Ectodermal cell (in vitro differentiated cells): ENCODE measurements at regions not wholly inside any gene's neighbourhood (a gene's known extent, or its start where the extent isn't known, plus 50 kb on each side); places are given as distances from the start of the nearest gene placed in this dataset.

ENCODE experiments used
- H3K27ac ChIP-seq: 2 replicates; pipeline ENCODE4 v1.7.0; 2013; ENCODE audit warnings: mild to moderate bottlenecking, low read depth, low read length; ENCODE audit not compliant: insufficient read depth, poor library complexity, severe bottlenecking
- H3K27me3 ChIP-seq: 2 replicates; pipeline ENCODE4 v1.7.0; 2013; ENCODE audit warnings: mild to moderate bottlenecking, low read length; ENCODE audit not compliant: insufficient read depth, control insufficient read depth, poor library complexity, severe bottlenecking
- H3K36me3 ChIP-seq: one replicate; pipeline ENCODE4 v1.7.0; 2013; ENCODE audit warnings: low read length; ENCODE audit not compliant: control insufficient read depth, insufficient read depth
- H3K4me1 ChIP-seq: one replicate; pipeline ENCODE4 v1.7.0; 2013; ENCODE audit warnings: low read length; ENCODE audit not compliant: control insufficient read depth, insufficient read depth
- H3K4me3 ChIP-seq: 2 replicates; pipeline ENCODE4 v1.7.0; 2013; ENCODE audit warnings: low read depth, low read length, control low read depth; ENCODE audit not compliant: insufficient read depth
- H3K9me3 ChIP-seq: 2 replicates; pipeline ENCODE4 v1.7.0; 2013; ENCODE audit warnings: mild to moderate bottlenecking, low read length, moderate library complexity; ENCODE audit not compliant: control insufficient read depth
- WGBS, 2 experiments: methylation state at CpG; one replicate each; pipeline ENCODE4 v1.1.7; 2013; ENCODE audit warnings: missing lambda C conversion rate in 2 of 2; 5-methylcytosine and 5-hydroxymethylcytosine counted together

DNA sequence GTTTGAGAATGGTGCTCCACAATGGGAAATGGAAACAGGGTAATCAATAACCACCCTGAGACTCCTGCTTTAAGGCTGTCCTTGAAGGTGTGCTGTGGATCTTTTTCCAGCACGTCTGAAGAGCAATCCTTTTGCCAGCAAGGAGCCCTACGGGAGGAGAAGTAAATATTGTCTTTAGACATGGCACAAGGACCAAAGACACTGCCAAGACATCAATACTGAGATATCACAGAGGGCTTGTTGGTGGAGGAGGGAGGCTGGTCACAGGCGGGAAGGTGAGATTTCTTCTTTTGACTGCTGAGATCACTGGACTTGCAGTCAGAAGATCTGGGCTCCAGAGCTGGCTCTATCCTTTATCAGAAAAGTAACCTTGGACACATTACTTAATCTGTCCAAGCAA lies 135.0 kb upstream of the ZNF462 start:
- no peaks in the 10 kb centered on the region for H3K27me3 ChIP-seq
- no peak overlapping the region for H3K27ac ChIP-seq
- no peaks in the 10 kb centered on the region for H3K9me3 ChIP-seq
- H3K4me1 ChIP-seq, result no peaks in the 10 kb centered on the region
- 62 to 74% methylated on average over 3 of the region's 3 CpGs for WGBS, 2 experiments
- H3K4me3 ChIP-seq, result no peak overlapping the region
- H3K36me3 ChIP-seq, result no peaks in the 10 kb centered on the region

DNA sequence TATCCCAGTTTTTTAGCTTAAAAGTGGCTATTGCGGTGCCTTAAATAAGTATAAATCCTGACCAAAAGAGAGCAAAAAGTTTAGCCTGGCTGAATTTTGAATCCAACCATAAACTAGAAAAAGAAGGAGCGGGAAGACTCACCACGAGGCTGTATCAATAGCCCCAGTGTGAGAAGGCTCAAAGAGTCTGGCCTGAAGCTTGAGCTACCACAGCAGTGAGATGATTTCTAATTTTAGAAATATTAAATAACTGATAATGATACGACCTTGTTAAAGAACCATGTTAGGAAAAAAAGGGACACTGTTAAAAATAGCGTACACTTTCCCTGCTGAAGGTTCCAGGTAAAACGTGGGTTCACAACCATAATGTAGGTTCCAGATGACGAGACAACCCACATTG lies 134.1 kb upstream of the ZNF462 start:
- no peaks in the 10 kb centered on the region for H3K4me1 ChIP-seq
- no peaks in the 10 kb centered on the region for H3K9me3 ChIP-seq
- no peak overlapping the region for H3K4me3 ChIP-seq
- 88 to 92% methylated on average over 7 of the region's 7 CpGs for WGBS, 2 experiments
- H3K27me3 ChIP-seq, result no peaks in the 10 kb centered on the region
- H3K27ac ChIP-seq, result no peak overlapping the region
- H3K36me3 ChIP-seq, result no peaks in the 10 kb centered on the region

DNA sequence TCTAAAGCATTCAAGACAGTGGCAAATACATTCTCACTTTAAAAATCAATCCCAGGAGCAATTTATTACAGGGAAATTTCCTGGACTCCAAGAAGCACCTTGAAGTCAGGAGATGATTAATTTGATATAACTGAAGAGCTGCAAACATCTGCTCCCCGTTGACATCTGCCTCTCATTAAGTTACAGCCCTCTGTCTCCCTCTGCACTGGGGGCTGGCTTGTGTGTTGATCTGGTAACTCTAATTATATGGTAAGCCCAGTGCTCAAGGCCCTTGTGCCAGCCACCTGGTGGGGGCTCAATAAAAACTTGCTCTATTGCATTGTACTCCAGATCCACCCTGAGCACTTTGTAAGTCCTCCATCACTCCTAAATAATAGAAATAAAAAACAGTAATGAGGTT lies 131.1 kb upstream of the ZNF462 start:
- no peaks in the 10 kb centered on the region for H3K36me3 ChIP-seq
- H3K27ac ChIP-seq, result no peak overlapping the region
- no peaks in the 10 kb centered on the region for H3K27me3 ChIP-seq
- H3K9me3 ChIP-seq, result no peaks in the 10 kb centered on the region
- H3K4me3 ChIP-seq, result no peak overlapping the region
- no peaks in the 10 kb centered on the region for H3K4me1 ChIP-seq
- 79 to 100% methylated on average over 1 of the region's 1 CpG for WGBS, 2 experiments

DNA sequence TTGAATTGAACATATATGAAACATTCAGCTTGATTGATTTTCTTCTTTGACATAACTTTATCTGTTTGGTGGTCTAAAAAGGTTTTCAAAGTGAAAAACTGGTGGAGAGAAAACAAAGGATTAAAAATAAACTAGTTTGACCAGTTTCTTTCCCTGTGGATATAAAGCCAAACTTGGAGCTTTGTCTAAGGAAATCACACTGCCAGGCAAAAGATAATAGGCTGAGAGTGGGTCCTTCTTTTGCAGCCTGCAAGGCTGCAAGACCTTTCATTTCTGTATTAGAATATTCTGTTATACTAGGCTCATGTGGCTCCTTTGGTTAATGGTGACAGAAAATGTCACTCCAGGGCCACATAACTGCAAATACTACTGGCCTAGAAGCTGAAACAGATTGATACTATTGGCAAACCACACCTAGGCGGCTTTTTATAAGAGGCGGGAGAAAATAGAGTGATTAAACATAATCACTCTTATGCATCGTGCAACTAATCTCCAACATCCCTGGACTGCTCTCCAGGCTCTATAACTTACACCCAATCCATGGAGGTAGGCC lies 129.1 kb upstream of the ZNF462 start:
- no peak overlapping the region for H3K4me3 ChIP-seq
- H3K36me3 ChIP-seq, result no peaks in the 10 kb centered on the region
- H3K9me3 ChIP-seq, result no peaks in the 10 kb centered on the region
- H3K4me1 ChIP-seq, result no peaks in the 10 kb centered on the region
- H3K27me3 ChIP-seq, result no peaks in the 10 kb centered on the region
- 94% methylated on average over 3 of the region's 3 CpGs for WGBS, 2 experiments
- no peak overlapping the region for H3K27ac ChIP-seq

DNA sequence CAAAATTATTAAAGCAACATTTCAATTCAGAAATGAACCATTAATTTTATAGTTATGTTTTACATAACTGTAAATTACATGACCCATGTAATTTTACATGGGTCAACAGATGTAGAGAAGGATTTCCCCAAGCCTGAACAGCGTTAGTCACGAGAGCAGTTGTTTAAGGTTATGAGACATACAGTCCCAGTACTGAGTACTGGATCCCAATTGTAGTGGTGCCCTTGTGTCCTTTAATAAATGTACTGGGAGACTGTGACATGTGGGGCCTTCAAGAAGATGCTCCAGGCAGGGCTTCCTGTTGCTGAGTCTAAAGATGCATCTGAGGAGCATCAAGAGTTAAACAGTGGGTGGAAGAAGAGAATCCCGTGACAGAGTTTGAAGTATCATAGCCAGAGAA lies 125.5 kb upstream of the ZNF462 start:
- H3K27me3 ChIP-seq, result no peaks in the 10 kb centered on the region
- no peaks in the 10 kb centered on the region for H3K36me3 ChIP-seq
- no peak overlapping the region for H3K4me3 ChIP-seq
- H3K27ac ChIP-seq, result no peak overlapping the region
- no peaks in the 10 kb centered on the region for H3K4me1 ChIP-seq
- no peaks in the 10 kb centered on the region for H3K9me3 ChIP-seq
- 95 to 96% methylated on average over 3 of the region's 3 CpGs for WGBS, 2 experiments

DNA sequence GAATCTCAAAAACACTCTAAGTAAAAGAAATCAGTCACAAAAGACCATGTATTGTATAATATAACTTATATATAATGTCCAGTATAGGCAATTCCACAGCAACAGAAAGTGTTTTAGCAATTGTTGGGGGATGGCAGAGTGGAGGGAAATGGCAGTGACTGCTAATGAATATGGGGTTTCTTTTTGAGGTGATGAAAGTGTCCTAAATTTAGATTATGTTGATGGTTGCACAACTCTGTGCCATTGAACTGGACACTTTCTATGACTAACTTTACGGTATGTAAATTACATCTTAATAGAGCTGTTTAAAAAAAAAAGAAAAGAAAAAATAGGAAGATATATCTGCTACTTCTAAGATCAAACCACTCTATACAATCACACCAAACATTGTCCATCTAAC lies 124.9 kb upstream of the ZNF462 start:
- WGBS, 2 experiments, result no CpG with 5 or more reads among the region's 1 CpG
- Histone ChIP-seq H3K27me3 (no peaks in the 10 kb centered on the region), H3K27ac (no peak overlapping the region), H3K9me3 (no peaks in the 10 kb centered on the region), H3K4me1 (no peaks in the 10 kb centered on the region), H3K36me3 (no peaks in the 10 kb centered on the region), H3K4me3 (no peak overlapping the region)

DNA sequence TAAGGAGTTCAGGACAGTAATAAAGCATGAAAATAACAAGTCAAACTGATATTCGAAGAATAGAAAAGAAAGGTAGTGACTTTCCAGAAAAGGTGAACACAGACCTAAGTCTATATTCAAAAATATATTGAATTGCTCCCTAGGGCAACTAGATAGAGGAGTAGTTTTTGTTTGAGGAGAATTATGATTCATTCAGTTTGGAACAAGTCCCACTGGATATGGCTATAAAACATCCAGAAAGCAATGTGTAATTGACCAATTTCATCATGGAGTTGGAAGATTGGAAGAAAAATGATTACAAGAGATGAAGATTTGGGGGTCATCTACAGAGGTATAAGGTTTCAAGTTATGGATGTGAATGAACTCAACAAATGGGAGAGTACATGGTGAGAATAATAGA lies 117.5 kb upstream of the ZNF462 start:
- Histone ChIP-seq H3K9me3 (no peaks in the 10 kb centered on the region), H3K27ac (no peak overlapping the region), H3K4me1 (no peaks in the 10 kb centered on the region), H3K27me3 (no peaks in the 10 kb centered on the region), H3K36me3 (no peaks in the 10 kb centered on the region), H3K4me3 (no peak overlapping the region)
- 88 to 100% methylated on average over 1 of the region's 1 CpG for WGBS, 2 experiments

DNA sequence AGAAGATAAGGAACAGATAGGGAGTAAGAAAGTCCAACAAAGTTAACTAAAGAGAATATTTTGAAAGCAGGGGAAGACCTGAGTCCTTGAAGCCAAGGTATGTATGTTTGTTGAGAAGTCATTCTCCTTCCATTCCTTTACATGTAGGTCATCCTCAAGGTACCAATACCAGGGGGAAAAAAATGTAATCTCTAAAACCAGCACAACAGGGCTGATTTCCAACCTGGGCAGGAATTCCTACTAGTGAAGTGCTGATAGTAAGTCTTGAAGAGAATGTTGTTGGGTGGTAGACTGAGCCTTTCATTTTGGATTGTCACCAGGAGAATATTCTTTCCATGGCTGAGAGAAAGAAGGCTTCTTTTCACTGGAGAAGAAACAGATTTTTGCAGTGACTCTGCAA lies 117.1 kb upstream of the ZNF462 start:
- Histone ChIP-seq H3K4me3 (no peak overlapping the region), H3K36me3 (no peaks in the 10 kb centered on the region), H3K9me3 (no peaks in the 10 kb centered on the region), H3K4me1 (no peaks in the 10 kb centered on the region), H3K27ac (no peak overlapping the region), H3K27me3 (no peaks in the 10 kb centered on the region)

DNA sequence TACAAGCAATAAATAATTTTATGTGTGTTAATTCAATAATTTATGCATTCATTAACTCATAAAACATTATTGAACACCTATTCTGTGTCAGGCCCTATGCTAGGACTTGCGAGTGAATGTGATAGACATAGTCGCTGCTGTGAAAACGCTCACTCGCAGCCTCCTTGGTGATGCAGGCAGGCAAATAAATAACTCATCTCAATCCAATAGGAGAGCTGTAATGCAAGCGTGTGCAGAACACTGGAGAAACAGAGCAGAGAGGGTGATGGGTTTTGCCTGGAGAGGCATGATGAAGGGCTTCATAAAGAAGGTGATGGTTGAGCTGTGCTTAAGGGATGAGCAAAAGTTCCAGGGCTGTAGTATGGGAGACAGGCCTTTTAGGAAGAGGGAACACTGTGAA lies 111.3 kb upstream of the ZNF462 start:
- Histone ChIP-seq H3K4me1 (no peaks in the 10 kb centered on the region), H3K36me3 (no peaks in the 10 kb centered on the region), H3K9me3 (no peaks in the 10 kb centered on the region), H3K27ac (no peak overlapping the region), H3K27me3 (no peaks in the 10 kb centered on the region), H3K4me3 (no peak overlapping the region)
- WGBS, 2 experiments, result 94 to 99% methylated on average over 5 of the region's 5 CpGs

DNA sequence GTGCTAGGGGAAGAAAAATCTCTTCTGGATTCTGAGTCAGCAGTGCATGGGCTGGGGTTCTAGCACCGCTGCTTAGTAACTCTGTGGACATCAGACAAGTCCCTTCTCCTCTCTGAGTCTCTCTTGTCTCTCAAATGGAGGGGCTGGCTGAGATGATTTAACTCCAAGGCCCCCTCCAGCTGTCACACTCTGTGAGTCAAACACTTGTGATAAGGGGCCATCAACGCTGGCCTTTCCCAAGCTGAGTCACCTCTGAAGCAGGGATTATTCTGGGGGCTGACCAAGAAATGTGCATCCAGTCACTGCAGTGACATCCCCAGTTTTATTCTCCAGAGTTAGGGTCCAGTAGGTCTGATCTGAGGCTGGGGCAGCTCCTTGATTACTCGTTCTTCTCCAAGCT lies 110.4 kb upstream of the ZNF462 start:
- Histone ChIP-seq H3K9me3 (no peaks in the 10 kb centered on the region), H3K4me1 (no peaks in the 10 kb centered on the region), H3K36me3 (no peaks in the 10 kb centered on the region), H3K27ac (no peak overlapping the region), H3K4me3 (no peak overlapping the region), H3K27me3 (no peaks in the 10 kb centered on the region)
- 84 to 86% methylated on average over 3 of the region's 3 CpGs for WGBS, 2 experiments

DNA sequence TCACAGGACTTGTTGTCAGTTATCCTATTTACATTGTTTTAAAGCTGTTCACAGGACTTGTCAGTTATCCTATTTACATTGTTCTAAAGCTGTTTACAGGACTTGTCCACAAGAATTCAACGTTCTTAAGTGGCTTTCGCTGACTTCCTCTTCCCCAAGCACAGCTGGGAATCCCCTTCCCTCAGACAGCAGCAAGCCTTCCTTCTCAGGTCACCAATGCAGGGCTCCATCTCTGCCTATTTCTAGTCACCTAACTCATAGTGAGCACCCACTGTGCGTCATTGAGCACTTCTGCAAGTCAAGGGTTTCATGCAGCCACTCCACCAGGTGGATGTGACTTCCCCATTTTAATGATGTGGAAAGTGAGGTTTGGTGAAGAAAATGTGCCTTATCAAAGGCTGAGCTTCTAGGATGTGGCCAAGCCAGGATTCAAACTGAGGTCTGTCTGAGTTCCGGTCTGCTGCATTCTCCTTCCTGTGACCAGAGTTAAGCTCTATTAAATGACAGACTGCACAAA lies 109.8 kb upstream of the ZNF462 start:
- Histone ChIP-seq H3K4me3 (no peak overlapping the region), H3K9me3 (no peaks in the 10 kb centered on the region), H3K36me3 (no peaks in the 10 kb centered on the region), H3K4me1 (no peaks in the 10 kb centered on the region), H3K27ac (no peak overlapping the region), H3K27me3 (no peaks in the 10 kb centered on the region)
- 73 to 78% methylated on average over 4 of the region's 4 CpGs for WGBS, 2 experiments
